NCI-H748 (cell line): ENCODE measurements at regions not wholly inside any gene's neighbourhood (a gene's known extent, or its start where the extent isn't known, plus 50 kb on each side); places are given as distances from the start of the nearest gene placed in this dataset.
A peak's percentile ranks its signal among the peaks of the same experiment; 100 is the strongest.
"Not testable (repeated sequence)": the region's sequence is repeated elsewhere in the genome, so short reads cannot be mapped to it uniquely, and the experiment has no call there.

Experiments
- DNase-seq: peaks from one replicate; lab custom pipeline; 2025; ENCODE audit not compliant: unreplicated experiment; lab: John Stamatoyannopoulos, UW

DNA sequence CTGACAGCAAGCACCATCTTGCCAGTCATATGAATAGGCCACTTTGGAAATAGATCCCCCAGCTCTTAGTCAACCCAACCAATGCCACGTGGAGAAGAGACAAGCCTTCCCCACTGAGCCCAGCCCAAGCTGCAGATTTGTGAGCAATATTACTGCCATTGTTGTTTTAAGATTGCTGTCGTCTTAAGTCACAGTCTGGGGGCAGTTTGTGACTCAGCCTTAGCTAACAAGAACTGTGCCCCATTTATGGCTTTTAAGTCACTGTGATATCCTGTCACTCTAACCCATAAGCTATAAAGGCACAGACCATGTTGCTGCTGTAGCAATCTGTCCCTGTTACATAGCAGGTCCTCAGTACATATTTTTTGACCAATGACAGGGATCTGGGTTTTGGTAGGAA, 464.2 kb downstream of the MED13L start:
- no peak for DNase-seq

DNA sequence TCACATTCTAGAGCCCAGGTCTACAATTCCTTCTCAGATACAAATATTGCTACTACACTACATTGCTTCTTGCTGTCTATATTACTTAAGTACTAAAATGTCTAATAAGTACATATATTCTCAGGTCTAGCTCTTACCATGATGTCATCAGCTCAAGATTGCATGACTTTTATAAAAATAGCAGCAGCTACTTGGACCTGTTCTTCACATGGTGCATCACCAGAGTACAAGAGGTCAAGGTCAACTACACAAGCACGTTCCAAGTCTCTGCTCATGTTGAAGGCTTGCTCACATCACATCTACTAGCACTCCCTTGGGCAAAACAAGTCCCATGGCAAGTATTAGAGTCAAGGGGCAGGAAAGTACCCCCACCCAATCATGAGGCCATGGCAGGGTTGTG, 465.6 kb downstream of the MED13L start:
- no peak for DNase-seq

- no peak for DNase-seq
These were observed 466.4 kb downstream of the MED13L start for GRCh38 chr12:115811045-115811444.

- no peak for DNase-seq
These were observed 467.2 kb downstream of the MED13L start for GRCh38 chr12:115810122-115810901.

- DNase-seq: no peak
These were observed 471.5 kb downstream of the MED13L start for GRCh38 chr12:115806000-115806399.

DNA sequence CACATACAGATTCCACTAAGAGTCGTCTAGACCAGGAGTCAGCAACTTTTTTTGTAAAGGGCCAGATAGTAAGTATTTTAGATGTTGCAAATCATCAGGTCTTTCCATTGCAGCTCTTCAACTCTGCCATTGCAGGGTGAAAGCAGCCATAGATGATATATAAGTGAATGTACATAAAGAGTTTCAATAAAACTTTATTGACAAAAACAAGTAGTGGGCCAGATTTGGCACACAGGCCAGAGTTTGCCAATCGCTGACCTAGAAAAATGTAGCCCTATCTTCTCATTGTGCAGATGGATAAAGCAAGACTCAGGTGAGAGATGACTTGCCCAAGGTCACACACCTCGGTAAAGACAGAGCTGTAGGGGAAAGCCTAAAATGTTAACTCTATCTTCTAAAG, 474.7 kb downstream of the MED13L start:
- no peak for DNase-seq

- DNase-seq: no peak
These were observed 475.6 kb downstream of the MED13L start for GRCh38 chr12:115801871-115802270.

DNA sequence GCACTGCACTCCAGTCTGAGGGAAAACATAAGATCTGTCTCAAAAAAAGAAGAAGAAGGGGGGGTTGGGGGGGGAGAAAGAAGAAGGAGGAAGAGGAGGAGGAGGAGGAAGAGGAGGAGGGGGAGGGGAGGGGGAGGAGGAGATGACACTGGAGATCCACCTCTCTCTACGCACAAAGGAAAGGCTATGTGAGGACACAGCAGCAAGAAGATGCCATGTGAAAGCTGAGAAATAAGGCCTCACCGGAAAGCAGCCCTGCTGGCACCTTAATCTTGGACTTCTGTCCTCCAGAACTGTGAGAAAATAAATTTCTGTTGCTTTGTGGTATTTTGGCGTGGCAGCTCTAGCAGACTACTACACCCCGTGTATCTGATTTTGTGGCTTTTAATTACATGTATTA, 477.9 kb downstream of the MED13L start:
- DNase-seq: no peak

DNA sequence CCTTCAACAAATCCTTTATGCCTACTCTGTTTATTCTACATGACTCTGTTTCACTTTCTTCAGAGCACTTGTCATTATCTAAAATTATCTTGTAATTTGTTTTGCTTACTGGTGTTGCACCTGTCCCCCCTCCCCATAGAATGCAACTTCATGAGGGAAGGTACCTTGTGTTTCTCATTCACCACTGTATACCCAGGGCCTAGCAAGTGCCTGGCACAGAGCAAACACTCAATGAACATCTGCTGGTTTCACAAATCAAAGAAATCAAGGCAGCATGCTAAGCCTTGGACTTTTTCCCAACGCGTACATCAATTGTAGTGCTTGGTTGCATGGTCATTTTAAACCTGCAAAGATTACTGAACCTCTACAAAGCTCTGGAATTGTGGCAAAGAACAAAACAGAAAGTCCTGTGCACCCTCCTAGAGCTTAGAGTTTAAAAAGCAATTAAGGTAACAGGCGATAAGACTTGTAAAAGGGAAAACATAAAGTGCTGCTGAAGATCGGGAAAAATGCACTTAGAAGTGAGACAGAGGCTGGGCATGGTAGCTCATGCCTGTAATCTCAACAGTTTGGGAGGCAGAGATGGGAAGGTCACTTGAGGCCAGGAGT, 479.1 kb downstream of the MED13L start:
- DNase-seq: peak; percentile 26

DNA sequence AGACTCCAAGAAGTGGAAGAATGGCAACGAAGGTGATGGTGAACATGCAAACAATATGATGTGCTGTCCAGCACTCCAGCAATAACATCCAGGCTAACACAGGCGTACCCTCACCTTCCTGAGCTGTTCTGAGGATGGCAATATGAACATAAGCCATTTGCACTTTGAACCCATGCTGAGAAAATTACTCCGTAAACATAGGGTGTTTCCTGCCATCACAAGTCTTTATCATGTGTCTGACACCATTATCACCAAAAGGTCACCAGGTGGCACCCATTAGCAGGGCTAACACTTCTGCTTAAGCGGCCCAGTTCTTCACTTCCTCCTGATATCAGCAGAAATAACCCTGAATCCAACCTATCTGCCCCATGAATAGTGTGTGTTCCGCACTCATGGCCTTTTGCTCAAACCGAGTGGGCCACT, 482.8 kb downstream of the MED13L start:
- peak; percentile 97 for DNase-seq

- no peak for DNase-seq
These were observed 486.2 kb downstream of the MED13L start for GRCh38 chr12:115791331-115791730.

DNA sequence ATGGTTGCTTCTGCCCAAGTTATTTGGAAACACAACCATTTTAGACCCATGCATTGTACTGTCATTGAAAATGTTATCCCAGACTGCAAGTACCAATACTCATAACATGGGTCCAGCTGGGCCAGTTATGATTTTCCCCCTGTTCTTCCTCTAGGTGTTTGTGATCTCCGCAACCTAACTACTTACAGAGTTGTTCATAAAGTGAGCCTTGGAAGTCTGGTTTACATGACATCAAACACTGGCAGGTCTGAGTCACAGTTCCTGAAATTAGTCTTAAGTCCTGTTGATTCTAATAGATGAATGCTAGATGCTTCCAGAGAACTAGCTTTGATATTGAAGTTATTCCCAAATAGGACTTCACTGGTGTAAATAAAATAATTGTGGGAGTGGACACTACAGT, 487.0 kb downstream of the MED13L start:
- DNase-seq: no peak

GRCh38 chr12:115786490-115786889, 491.0 kb downstream of the MED13L start:
- not testable (repeated sequence) for DNase-seq

- DNase-seq: no peak
These were observed 491.9 kb downstream of the MED13L start for GRCh38 chr12:115785548-115785947.

DNA sequence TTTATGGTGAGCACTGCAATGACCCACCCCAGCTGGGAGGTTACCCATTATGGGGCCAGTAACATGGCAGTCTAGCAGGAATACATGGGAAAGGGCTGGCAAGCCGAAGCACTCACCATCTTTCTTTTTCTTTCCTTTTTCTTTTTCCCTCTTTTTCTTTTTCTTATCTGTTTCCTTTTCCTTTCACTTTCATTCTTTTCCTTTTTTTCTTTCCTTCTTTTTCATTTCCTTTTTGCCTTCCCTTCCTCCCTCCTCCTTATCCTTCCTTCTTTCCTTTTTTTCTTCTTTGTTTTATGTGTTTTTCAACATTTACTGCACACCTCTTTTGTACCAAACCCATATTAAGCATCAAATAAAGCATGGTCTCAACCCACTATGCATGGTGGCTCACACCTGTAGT, 501.1 kb downstream of the MED13L start:
- no peak for DNase-seq

- peak; percentile 8 for DNase-seq
These were observed 503.2 kb downstream of the MED13L start for GRCh38 chr12:115774148-115774895.

DNA sequence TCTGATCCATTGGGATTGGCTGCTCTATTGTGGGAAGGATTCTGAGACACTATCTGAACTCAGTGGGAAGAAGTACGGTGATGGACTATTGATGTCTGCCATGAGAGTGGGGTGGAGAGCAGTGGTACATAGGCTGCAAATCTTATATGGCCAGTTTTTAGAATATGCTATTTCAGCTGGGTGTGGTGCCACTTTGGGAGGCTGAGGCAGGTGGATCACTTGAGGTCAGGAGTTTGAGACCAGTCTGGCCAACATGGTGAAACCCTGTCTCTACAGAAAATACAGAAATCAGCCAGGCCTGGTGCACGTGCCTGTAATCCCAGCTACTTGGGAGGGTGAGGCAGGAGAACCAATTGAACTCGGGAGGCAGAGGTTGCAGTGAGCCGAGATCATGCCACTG, 505.9 kb downstream of the MED13L start:
- DNase-seq: no peak

GRCh38 chr12:115771065-115771464, 506.4 kb downstream of the MED13L start:
- DNase-seq: peak; percentile 50

- no peak for DNase-seq
These were observed 506.9 kb downstream of the MED13L start for GRCh38 chr12:115770643-115771042.

DNA sequence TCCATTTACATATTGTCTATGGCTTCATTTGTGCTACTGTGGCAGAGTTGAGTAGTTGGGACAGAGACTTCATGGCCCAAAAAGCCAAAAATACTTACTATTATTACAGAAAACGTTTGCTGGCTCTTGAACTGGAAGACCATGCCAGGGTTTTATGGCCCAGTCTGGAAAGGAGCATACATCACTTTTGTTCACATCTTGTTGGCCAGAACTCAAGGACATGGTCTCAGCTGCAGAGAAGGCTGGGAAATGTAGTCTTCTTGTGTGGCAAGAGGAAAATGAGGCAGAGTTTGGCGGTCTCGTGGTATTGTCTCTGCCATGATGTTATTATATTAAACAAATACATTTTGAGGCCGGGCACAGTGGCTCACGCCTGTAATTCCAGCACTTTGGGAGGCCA, 509.6 kb downstream of the MED13L start:
- DNase-seq: no peak

DNA sequence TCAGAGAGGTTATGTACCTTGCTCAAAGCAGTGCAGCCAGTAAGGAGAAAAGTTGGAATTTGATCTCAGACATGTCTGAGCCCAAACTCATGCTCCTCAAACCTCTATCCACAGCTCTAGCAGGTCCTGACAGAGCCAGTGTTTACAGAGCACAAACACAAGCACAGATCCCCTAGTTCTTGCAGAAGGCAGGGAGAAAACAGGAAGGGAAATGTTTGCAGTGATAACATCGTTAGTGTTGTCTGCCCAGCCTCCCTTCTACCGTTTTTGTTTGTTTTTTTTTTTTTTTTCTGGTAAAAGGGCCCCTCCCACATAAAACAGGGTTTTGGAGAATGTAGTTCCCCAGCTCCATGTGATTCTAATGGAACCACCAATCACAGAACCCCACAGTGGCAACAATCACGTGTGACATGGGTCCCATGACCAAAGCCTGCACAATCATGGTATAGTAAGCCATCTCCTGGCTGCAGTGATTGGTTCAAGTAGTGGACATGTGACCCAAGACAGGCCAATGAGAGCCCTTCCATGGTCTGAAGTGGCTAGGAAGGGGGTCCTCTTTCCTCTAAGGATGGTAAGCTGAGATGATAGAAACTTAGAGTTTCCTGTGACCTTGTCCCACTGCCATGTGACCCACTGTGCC, 513.4 kb downstream of the MED13L start:
- peak; percentile 85 for DNase-seq

- DNase-seq: peak; percentile 32
These were observed 514.1 kb downstream of the MED13L start for GRCh38 chr12:115763376-115763775.
